T-cell (primary cell): ENCODE measurements at regions not wholly inside any gene's neighbourhood (a gene's known extent, or its start where the extent isn't known, plus 50 kb on each side); places are given as distances from the start of the nearest gene placed in this dataset.

Experiments used
- ATAC-seq, 4 experiments: fragments of 200-7000 bp in 3 of 4; fragments of 150-1000 bp in 1 of 4; cut with Tn5 transposase; replicated peaks in 1 of 4; 1 replicate in 3 of 4; 2 replicates in 1 of 4; pipeline ENCODE4 v1.10.0; 2021; ENCODE audit warnings: moderate library complexity in 3 of 4, mild to moderate bottlenecking in 2 of 4, moderate number of reproducible peaks in 1 of 4
- CTCF ChIA-PET, 2 donors: fragments of 300-600 bp; sonication (Branson Sonifier 250); formaldehyde crosslinking; loops; one replicate each; lab custom pipeline; 2022; ENCODE audit warnings: antibody characterized with exemption in 2 of 2; lab: Charles Lee
- POLR2A ChIA-PET, 2 donors: fragments of 300-600 bp; sonication (Branson Sonifier 250); formaldehyde crosslinking; loops; one replicate each; lab custom pipeline; 2022; ENCODE audit warnings: antibody characterized with exemption in 2 of 2; lab: Charles Lee
- DNase-seq, 35 experiments: peaks; one replicate each; pipeline versions ENCODE4 v3.0.0 to v3.0.0-alpha.2; 2013 to 2023
- H3K27ac ChIP-seq: one replicate; pipeline ENCODE4 v1.5.1; 2013; ENCODE audit warnings: low read length
- H3K27me3 ChIP-seq, 2 experiments: replicated peaks in 1 of 2; 1 replicate in 1 of 2; 2 replicates in 1 of 2; pipeline versions ENCODE4 v1.6.1 to v1.7.0; 2013; ENCODE audit warnings: low read length in 1 of 2, mixed read lengths in 1 of 2; ENCODE audit not compliant: control insufficient read depth in 2 of 2, insufficient read depth in 2 of 2; ENCODE audit errors: extremely low read depth in 1 of 2
- H3K36me3 ChIP-seq, 2 donors: 1 replicate in 1 of 2; 2 replicates in 1 of 2; pipeline versions ENCODE4 v1.6.1 to v1.7.0; 2013; ENCODE audit warnings: low read length in 1 of 2; ENCODE audit not compliant: control insufficient read depth in 2 of 2, insufficient read depth in 1 of 2; ENCODE audit errors: extremely low read depth in 1 of 2
- H3K4me1 ChIP-seq, 2 experiments: 1 replicate in 1 of 2; 2 replicates in 1 of 2; pipeline versions ENCODE4 v1.6.1 to v1.7.0; 2013; ENCODE audit warnings: low read length in 2 of 2, mixed read lengths in 1 of 2; ENCODE audit not compliant: insufficient read depth in 2 of 2, control insufficient read depth in 1 of 2; ENCODE audit errors: extremely low read depth in 1 of 2
- H3K4me3 ChIP-seq, 2 donors: 1 replicate in 1 of 2; 2 replicates in 1 of 2; pipeline versions ENCODE4 v1.5.1 to v1.7.0; 2013; ENCODE audit warnings: mild to moderate bottlenecking in 2 of 2, low read length in 1 of 2, moderate library complexity in 1 of 2; ENCODE audit not compliant: control insufficient read depth in 1 of 2; ENCODE audit errors: extremely low read depth in 1 of 2
- H3K9me3 ChIP-seq: 2 replicates; pipeline ENCODE4 v1.7.0; 2013
- H3K27ac Mint-ChIP-seq, 2 donors: one replicate each; pipeline ENCODE4 v1.8.0; 2020 to 2021; ENCODE audit warnings: mild to moderate bottlenecking in 2 of 2, mixed read lengths in 2 of 2
- H3K27me3 Mint-ChIP-seq, 2 donors: one replicate each; pipeline ENCODE4 v1.8.0; 2021 to 2022; ENCODE audit warnings: mixed read lengths in 2 of 2
- H3K36me3 Mint-ChIP-seq: one replicate; pipeline ENCODE4 v1.8.0; 2021; ENCODE audit warnings: mixed read lengths
- H3K4me1 Mint-ChIP-seq, 3 donors: one replicate each; pipeline ENCODE4 v1.8.0; 2020 to 2022; ENCODE audit warnings: mixed read lengths in 3 of 3, mild to moderate bottlenecking in 1 of 3
- H3K4me3 Mint-ChIP-seq, 3 donors: one replicate each; pipeline ENCODE4 v1.8.0; 2020 to 2022; ENCODE audit warnings: mild to moderate bottlenecking in 3 of 3, mixed read lengths in 3 of 3, moderate library complexity in 3 of 3
- H3K9me3 Mint-ChIP-seq, 3 donors: one replicate each; pipeline ENCODE4 v1.8.0; 2020 to 2022; ENCODE audit warnings: mixed read lengths in 3 of 3
- WGBS: methylation state at CpG from one replicate; pipeline ENCODE4 v1.1.5; 2013; ENCODE audit warnings: missing lambda C conversion rate; ENCODE audit not compliant: insufficient coverage; 5-methylcytosine and 5-hydroxymethylcytosine counted together

DNA sequence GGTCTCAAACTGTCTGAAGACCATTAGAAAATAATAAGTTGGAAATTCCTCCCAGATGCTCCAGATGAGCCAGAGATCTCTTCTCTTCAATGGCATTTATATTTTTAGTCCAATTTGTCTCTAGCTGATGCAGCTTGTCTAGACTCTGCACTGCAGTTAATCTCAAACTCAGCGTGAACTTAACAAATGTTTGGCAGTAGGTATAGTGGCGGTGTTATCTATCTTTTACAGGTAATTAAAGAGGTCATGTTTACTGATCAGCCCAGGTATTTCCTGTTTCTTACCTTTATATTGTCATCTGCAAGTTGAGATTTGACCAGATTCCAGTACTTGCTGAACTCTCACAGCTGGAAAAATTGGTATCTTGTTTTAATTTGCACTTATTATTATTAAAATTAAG, 1024.5 kb upstream of the ADGRL2 start:
- Mint-ChIP-seq H3K9me3 (peaks cover under 1 to 12% (median 6%) of the 10 kb centered on the region in 3 donors), H3K36me3 (no peaks in the 10 kb centered on the region), H3K27me3 (no peaks in the 10 kb centered on the region), H3K4me3 (no peak overlapping the region), H3K4me1 (no peaks in the 10 kb centered on the region), H3K27ac (no peak overlapping the region)
- H3K27ac ChIP-seq = no peak overlapping the region
- no peak for DNase-seq
- no peaks in the 10 kb centered on the region for H3K27me3 ChIP-seq
- no peaks in the 10 kb centered on the region for H3K4me1 ChIP-seq
- no peaks in the 10 kb centered on the region for H3K36me3 ChIP-seq
- no CpG with 5 or more reads among the region's 2 CpGs for WGBS
- ATAC-seq = no peak
- no peaks in the 10 kb centered on the region for H3K9me3 ChIP-seq
- CTCF ChIA-PET = no interaction called here
- H3K4me3 ChIP-seq = no peak overlapping the region
- POLR2A ChIA-PET = no interaction called here

- DNase-seq = no peak
- WGBS = 75% methylated on average over 2 of the region's 3 CpGs
- ChIA-PET POLR2A (interaction anchor here in 1 of 2 donors (0.6 kb wide), 1 partner anchor 1878 kb away, joined by 4 read pairs; no protein-coding TSS in a partner anchor), CTCF (no interaction called here)
- Mint-ChIP-seq H3K9me3 (peaks cover 0 to 21% (median 2%) of the 10 kb centered on the region in 3 donors), H3K27me3 (no peaks in the 10 kb centered on the region), H3K4me3 (no peak overlapping the region), H3K4me1 (no peaks in the 10 kb centered on the region), H3K36me3 (no peaks in the 10 kb centered on the region), H3K27ac (no peak overlapping the region)
- Histone ChIP-seq H3K36me3 (no peaks in the 10 kb centered on the region), H3K9me3 (no peaks in the 10 kb centered on the region), H3K27ac (no peak overlapping the region), H3K4me1 (no peaks in the 10 kb centered on the region), H3K4me3 (no peak overlapping the region), H3K27me3 (no peaks in the 10 kb centered on the region)
- ATAC-seq = no peak
These were observed 1031.5 kb upstream of the ADGRL2 start for GRCh38 chr1:80769208-80769750.

DNA sequence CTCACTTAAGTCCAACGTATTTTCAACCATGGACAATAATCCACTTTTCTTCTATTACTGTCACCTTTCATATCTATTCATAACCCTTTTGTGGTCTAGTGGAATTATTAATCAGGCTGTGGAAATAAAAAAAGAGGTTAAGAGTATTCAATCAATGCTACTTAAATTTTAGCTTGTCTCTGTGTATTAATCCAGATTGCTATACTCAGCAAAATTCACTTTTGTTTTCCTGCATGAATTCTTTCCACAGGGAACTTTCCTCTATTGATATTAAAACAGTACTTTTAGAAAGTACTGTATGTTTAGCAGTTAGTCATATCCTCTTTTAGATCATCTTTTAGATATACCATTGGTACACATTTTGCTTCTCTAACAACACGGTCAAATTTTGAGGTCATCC, 1033.0 kb upstream of the ADGRL2 start:
- ChIA-PET CTCF (interaction anchor here in 1 of 2 donors (0.6 kb wide), 1 partner anchor 1631 kb away, joined by 3 read pairs; no protein-coding TSS in a partner anchor), POLR2A (no interaction called here)
- DNase-seq (no peak), ATAC-seq (no peak)
- H3K27me3 Mint-ChIP-seq = no peaks in the 10 kb centered on the region
- H3K36me3 Mint-ChIP-seq = no peaks in the 10 kb centered on the region
- no peaks in the 10 kb centered on the region for H3K4me1 Mint-ChIP-seq
- Histone ChIP-seq H3K27ac (no peak overlapping the region), H3K9me3 (no peaks in the 10 kb centered on the region), H3K27me3 (no peaks in the 10 kb centered on the region), H3K4me3 (no peak overlapping the region), H3K4me1 (no peaks in the 10 kb centered on the region), H3K36me3 (no peaks in the 10 kb centered on the region)
- peaks cover 0 to 24% (median 6%) of the 10 kb centered on the region in 3 donors for H3K9me3 Mint-ChIP-seq
- WGBS = 71% methylated on average over 1 of the region's 2 CpGs
- H3K4me3 Mint-ChIP-seq = no peak overlapping the region
- no peak overlapping the region for H3K27ac Mint-ChIP-seq

DNA sequence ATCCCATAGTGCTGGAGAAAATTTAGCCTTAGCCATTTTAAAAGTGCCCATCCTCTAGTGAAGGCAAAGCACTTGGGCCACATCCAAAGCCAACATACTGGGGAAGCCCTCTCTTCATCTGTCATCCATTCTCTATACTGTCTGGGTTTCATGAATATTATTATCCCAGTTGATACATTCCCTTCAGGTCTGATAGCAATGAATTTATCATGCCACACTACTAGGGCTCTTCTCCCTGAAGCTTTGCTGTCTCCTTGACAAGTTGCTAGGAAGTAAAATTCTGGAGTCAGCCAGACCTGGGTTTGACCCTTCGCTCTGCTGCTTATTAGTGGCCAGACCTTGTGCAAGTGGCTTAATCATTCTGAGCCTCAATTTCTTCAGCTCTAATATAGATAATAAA, 1041.4 kb upstream of the ADGRL2 start:
- Mint-ChIP-seq H3K9me3 (peaks cover 3 to 27% (median 9%) of the 10 kb centered on the region in 3 donors), H3K27ac (no peak overlapping the region), H3K36me3 (no peaks in the 10 kb centered on the region), H3K4me1 (no peaks in the 10 kb centered on the region), H3K27me3 (no peaks in the 10 kb centered on the region), H3K4me3 (no peak overlapping the region)
- Histone ChIP-seq H3K4me1 (no peaks in the 10 kb centered on the region), H3K36me3 (no peaks in the 10 kb centered on the region), H3K4me3 (no peak overlapping the region), H3K27ac (no peak overlapping the region), H3K9me3 (no peaks in the 10 kb centered on the region), H3K27me3 (no peaks in the 10 kb centered on the region)
- DNase-seq (no peak), ATAC-seq (no peak)
- CTCF ChIA-PET = no interaction called here
- no CpG with 5 or more reads among the region's 1 CpG for WGBS
- POLR2A ChIA-PET = no interaction called here

- no peaks in the 10 kb centered on the region for H3K27me3 Mint-ChIP-seq
- no peaks in the 10 kb centered on the region for H3K27me3 ChIP-seq
- H3K9me3 ChIP-seq = no peaks in the 10 kb centered on the region
- no peak for ATAC-seq
- no peaks in the 10 kb centered on the region for H3K4me1 Mint-ChIP-seq
- POLR2A ChIA-PET = no interaction called here
- DNase-seq = no peak
- H3K27ac Mint-ChIP-seq = no peak overlapping the region
- no peaks in the 10 kb centered on the region for H3K4me1 ChIP-seq
- H3K4me3 Mint-ChIP-seq = no peak overlapping the region
- no peaks in the 10 kb centered on the region for H3K36me3 ChIP-seq
- H3K27ac ChIP-seq = no peak overlapping the region
- no peak overlapping the region for H3K4me3 ChIP-seq
- no peaks in the 10 kb centered on the region for H3K36me3 Mint-ChIP-seq
- no CpG with 5 or more reads among the region's 2 CpGs for whole genome bisulfite sequencing
- peaks cover 2 to 29% (median 7%) of the 10 kb centered on the region in 3 donors for H3K9me3 Mint-ChIP-seq
- CTCF ChIA-PET = no interaction called here
These were observed 1044.8 kb upstream of the ADGRL2 start for GRCh38 chr1:80755944-80756343.

DNA sequence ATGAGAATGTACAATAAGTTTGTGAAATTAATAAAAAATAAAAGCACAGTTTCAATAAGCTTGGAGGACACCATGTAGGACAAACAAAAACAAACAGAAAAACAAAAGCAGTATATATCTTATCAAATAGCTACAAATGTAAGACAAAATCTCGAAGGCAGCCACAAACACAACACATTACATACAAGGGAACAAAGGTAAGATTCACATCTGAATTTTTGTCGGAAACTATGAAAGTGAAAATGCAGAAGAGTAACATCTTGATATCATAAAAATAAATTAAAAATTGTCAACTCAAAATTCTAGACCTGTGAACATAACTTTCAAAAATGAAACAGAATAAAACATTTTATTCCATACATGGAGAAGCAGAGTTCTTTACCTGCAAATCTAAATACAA, 1049.5 kb upstream of the ADGRL2 start:
- Histone ChIP-seq H3K27ac (no peak overlapping the region), H3K4me1 (no peaks in the 10 kb centered on the region), H3K4me3 (no peak overlapping the region), H3K27me3 (no peaks in the 10 kb centered on the region), H3K36me3 (no peaks in the 10 kb centered on the region), H3K9me3 (no peaks in the 10 kb centered on the region)
- H3K4me1 Mint-ChIP-seq = no peaks in the 10 kb centered on the region
- H3K27me3 Mint-ChIP-seq = no peaks in the 10 kb centered on the region
- ChIA-PET POLR2A (no interaction called here), CTCF (no interaction called here)
- ATAC-seq = no peak
- peaks cover 2 to 23% (median 15%) of the 10 kb centered on the region in 3 donors for H3K9me3 Mint-ChIP-seq
- no peak overlapping the region for H3K4me3 Mint-ChIP-seq
- no peaks in the 10 kb centered on the region for H3K36me3 Mint-ChIP-seq
- no peak overlapping the region for H3K27ac Mint-ChIP-seq
- no CpG with 5 or more reads among the region's 2 CpGs for WGBS
- DNase-seq = no peak
